Stimulated activated CD4-positive, alpha-beta T cell treated with anti-CD3 and anti-CD28 coated beads, Interleukin-12 subunit alpha, Interleukin-12 subunit beta, amount 100 ng/mL, for 24 hours (primary cell): ENCODE measurements at regions not wholly inside any gene's neighbourhood (a gene's known extent, or its start where the extent isn't known, plus 50 kb on each side); places are given as distances from the start of the nearest gene placed in this dataset.
"Not testable (repeated sequence)": the region's sequence is repeated elsewhere in the genome, so short reads cannot be mapped to it uniquely, and the experiment has no call there.

Experiments used
- DNase-seq, 2 experiments: peaks; one replicate each; pipeline ENCODE4 v3.0.0-alpha.2; 2020; ENCODE audit warnings: low read depth in 2 of 2

DNA sequence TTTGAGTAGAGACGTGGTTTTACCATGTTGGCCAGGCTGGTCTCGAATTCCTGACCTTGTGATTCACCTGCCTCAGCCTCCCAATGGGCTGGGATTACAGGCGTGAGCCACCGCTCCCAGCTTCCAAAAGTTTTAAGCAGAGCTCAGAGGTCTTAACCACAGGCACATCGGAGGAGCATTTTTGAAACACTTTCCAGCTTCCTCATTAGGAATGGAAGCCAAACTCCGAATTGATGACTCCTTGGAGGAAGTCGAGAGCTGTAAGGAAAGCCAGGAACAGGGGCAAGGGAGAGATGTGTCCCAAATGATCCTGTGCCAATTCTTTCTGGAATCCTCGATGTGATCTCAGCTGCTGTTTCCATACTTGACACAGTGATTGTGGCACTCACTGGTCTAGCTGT is 56.2 kb upstream of the CCZ1B start:
- DNase-seq, result not testable (repeated sequence)

DNA sequence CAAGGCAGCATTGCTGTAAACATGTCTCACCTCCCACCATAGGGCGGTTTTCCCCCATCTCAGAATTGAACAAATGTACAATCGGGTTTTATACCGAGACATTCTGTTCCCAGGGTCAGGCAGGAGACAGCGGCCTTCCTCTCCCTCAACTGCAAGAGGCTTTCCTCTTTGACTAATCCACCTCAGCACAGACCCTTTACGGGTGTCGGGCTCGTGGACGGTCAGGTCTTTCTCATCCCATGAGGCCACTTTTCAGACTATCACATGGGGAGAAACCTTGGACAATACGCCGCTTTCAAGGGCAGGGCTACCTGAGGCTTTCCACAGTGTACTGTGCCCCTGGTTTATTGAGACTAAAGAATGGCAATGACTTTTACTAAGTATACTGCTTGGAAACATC is 57.7 kb upstream of the CCZ1B start:
- DNase-seq, result not testable (repeated sequence)

DNA sequence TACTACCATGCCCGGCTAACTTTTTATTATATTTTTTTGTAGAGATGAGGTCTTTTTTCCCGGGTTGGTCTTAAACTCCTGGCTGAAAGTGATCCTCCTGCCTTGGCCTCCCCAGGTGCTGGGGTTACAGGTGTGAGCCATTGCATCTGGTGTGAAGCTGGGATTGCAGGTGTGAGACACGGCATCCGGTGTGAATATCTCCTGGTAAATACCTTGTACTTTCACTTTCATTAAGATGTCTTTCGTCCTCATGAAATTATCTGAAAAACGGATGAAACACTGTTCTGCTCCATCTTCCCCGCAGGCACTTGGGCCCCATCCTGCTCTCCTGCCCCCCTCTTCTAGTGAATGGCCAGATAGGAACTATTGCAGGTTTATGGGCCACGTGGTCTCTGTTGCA is 60.1 kb upstream of the CCZ1B start:
- DNase-seq, result no peak

DNA sequence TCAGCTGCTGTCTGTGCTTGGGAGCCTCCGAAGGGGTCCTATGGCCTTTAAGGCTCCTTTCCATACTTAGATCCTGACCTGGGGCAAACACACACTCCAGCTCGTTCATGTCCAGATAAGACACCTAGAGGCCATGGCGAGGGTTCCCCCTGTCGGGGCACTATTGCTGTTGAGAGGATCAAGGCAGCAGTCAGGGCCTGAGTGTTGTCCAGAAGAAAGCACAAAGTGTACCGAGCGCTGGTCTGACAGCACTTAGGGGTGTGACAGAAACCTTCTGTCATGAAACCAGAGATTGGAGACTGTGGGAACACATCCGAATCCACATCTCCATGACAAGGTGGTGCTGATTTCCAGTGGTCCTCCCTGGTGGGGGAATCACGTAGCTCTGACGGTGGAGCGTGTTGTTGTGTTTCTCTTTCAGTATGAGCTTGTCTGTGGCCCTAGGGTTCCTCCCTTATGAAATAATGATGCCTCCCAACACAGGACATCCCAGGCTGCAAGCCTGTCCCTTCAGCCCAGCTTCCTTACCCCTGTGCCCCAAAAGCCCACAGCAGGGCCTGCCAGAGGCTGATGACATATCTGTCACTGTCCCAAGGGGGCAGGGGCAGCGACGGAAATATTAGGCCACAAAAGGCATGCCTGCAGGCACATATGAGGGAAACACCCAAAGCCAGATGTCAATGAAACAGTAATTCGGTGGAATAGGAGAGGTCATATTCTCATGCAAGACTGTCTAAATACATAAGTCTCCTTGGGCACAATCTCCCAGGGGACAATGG is 62.4 kb upstream of the CCZ1B start:
- not testable (repeated sequence) for DNase-seq

DNA sequence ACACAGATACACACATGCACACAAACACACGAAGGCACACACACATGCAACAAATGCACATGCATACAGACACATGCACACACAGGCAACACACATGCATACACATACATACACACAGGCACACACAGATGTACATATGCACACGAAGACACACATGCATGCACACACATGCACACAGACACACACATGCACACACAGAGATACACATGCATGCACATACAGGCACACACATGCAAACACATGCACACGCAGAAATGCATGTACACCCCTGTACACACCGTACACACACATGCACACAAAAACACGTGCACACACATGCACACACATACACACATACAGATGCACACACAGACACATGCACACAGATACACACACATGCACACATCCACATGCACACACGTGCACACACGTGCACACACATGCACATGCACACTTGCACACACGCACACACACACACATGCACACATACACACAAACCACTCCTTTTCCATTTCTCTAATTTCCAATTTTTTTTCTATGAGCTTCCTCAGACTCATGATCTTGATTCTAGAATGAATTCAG is 63.3 kb upstream of the CCZ1B start:
- no peak for DNase-seq

DNA sequence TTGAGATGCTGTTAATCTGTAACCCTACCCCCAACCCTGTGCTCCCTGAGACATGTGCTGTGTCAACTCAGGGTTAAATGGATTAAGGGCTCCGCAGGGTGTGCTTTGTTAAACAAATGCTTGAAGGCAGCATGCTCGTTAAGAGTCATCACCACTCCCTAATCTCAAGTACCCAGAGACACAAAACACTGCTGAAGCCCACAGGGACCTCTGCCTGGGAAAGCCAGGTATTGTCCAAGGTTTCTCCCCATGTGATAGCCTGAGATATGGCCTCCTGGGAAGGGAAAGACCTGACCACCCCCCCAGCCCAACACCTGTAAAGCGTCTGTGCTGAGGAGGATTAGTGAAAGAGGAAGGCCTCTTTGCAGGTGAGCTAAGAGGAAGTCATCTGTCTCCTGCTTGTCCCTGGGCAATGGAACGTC is 76.0 kb upstream of the CCZ1B start:
- not testable (repeated sequence) for DNase-seq

DNA sequence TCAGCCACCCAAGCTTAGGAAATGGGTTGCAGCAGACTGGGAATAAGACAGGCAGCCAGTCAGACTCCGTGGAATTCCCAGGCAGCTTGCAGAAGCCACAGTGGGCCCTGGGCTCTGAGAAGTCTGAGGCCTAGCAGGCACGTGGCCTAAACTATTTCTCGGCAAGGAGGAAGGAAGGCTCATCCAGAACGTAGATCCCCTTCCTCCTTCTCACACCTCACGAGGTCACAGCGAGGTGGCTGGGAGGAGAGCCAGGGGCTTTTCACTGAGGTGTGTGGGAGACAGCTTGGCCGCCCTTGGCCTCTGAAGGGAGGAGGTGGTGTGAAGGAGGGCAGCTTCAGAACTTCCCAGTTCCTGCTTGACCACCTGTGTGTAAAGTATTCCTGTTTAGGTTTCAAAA is 77.2 kb upstream of the CCZ1B start:
- not testable (repeated sequence) for DNase-seq

DNA sequence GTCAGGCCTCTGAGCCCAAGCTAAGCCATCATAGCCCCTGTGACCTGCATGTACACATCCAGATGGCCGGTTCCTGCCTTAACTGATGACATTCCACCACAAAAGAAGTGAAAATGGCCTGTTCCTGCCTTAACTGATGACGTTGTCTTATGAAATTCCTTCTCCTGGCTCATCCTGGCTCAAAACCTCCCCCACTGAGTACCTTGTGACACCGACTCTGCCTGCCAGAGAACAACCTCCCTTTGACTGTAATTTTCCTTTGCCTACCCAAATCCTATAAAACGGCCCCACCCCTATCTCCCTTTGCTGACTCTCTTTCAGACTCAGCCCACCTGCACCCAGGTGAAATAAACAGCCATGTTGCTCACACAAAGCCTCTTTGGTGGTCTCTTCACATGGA is 77.7 kb upstream of the CCZ1B start:
- DNase-seq, result not testable (repeated sequence)

DNA sequence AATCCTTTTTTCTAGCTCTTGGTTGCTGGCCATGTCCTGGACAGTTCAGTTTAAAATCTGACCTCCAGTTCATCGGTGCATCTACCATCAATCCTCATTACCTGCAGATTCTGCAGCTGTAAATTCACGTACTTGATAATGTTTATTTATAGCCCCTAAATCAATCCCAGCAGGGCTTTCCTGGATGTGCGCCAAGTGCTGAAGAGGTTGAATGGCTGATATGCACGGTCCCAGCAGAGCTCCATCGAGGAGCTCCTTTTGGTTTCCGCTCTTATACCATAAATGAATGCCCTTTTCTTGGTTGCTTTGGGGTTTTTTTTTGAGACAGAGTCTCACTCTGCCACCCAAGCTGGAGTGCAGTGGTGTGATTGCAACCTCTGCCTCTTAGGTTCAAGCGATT is 91.2 kb upstream of the CCZ1B start:
- no peak for DNase-seq

DNA sequence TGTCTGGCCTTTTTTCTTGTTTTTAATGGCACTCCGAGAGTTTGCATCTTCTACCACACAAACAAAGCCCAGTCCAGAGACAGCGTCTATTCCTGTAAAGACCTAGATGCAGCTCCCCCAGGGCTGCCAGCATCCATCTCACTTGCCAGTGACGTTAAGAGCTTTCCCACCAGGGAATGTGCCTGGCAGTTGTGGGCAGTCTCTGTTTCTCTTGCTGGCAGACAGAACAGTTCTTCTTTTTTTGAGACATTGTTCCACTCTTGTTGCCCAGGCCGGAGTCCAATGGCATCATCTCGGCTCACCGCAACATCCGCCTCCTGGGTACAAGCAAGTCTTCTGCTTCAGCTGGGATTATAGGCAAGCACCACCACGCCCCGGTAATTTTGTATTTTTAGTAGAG is 93.1 kb upstream of the CCZ1B start:
- DNase-seq, result not testable (repeated sequence)

DNA sequence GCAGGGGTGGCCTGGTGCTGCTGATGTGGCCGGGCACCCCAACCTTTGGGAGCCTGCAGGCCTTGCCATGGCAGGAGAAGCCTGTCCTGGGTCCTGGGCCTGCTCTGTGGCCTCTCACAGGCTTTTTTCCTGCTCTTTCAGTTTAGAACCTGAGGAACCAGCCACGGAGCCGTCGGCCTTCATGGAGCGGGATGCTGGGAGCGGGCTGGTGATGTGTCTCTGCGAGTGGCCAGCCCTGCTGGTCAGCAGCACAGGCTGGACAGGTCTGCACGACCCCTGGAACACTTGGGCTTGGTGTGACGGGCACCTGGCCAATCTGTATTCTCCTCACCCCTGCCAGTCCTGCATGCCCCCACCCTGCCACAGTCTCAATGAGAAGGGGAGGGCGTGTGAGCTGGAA is 98.4 kb upstream of the CCZ1B start:
- not testable (repeated sequence) for DNase-seq

DNA sequence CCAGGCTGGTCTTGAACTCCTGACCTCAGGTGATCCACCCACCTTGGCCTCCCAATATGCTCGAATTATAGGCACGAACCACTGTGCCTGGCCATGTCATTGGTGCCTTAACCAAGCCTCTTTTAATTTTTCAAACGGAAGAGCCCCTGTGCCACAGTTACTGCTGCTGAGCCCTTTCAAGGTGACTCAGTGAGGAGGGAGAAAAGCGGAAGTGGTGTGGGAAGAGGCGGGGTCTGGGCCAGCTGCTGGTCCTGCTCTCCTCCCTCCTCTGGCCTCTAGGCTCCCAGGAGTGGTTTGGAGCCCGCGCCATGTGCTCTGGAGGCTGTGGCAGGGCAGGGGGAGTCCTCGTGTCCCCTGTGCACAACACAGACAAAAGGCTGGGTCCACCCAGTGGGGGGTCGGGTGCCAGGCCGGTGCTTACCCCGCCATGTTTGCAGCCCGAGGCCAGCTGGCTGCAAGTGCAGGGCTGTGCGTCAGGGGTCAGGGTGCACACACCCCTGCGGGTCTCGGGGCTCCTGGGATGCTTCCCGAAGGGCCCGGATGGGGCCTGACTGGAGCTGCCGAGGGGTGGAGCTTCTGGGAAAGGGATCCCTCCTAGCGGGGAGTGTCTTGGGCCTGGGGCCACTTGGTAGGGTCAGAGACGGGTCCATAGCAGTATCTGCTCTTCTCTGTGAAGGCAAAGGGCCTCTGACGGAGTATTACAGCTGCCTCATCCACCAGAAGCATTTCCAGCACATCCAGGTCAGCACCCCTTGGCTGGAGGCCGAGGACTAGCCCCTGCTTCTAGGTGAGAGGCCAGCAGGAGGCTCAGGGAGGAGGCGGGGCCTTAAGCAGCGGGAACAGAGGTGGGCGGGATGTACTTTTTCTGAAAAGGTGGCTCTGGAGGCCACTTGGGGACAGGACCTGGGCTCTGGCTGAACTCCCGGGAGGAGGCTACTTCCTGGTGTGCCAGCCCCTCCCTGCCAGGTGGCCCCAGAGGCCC is 100.4 kb upstream of the CCZ1B start:
- not testable (repeated sequence) for DNase-seq

DNA sequence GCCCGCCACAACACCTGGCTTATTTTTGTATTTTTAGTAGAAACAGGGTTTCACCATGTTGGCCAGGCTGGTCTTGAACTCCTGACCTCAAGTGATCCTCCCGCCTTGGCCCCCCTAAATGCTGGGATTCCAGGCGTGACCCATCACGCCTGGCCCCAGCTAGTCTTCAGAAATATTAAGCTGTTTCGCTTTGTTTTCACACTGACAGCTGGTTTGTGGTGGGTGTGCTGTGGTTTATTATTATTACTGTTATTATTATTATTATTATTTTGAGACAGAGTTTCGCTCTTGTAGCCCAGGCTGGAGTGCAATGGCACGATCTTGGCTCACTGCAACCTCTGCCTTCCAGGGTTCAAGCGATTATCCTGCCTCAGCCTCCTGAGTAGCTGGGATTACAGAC is 101.6 kb upstream of the CCZ1B start:
- not testable (repeated sequence) for DNase-seq

DNA sequence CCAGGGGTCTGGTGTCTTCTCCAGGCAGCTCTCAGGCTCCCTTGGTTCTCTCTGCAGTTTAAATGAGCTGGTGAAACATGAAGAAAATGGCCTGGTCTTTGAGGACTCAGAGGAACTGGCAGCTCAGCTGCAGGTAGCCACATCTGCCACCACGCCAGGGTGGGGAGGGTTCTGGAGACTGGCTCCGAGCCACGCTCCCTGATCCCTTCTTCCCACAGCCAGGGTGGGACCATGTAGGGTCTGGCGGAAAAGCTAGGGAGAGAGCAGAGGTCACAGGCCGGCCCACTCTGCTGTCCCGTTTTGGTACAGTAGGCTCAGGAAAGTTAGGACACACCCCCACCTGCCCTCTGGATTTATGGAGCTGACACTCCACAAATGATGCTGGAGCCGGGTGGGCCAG is 103.5 kb upstream of the CCZ1B start:
- DNase-seq, result not testable (repeated sequence)

DNA sequence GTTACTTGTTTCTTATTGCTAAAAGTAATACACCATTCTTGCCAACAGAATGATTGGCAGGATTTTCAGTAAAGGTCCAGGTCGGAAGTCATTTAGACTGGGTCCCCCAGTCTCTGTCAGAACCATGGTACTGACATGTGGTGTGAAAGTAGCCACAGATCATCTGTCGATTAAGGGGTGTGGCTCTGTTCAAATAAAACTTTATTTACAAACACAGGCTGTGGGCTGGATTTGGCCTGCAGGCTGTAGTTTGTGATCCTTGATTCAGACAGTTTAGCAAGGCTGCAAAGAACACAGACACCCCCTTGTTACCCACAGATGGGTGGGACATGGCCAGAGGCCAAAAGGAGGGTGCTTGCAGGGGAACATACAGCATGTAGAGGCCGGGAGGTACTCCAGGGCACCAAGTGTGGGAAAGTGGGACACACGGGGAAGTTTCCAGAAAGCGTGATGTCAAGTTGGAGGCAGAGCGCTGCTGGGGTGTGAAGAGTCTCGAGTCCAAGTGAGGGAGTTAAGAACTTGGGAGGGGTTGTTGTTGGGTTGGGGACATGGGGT is 104.1 kb upstream of the CCZ1B start:
- not testable (repeated sequence) for DNase-seq

DNA sequence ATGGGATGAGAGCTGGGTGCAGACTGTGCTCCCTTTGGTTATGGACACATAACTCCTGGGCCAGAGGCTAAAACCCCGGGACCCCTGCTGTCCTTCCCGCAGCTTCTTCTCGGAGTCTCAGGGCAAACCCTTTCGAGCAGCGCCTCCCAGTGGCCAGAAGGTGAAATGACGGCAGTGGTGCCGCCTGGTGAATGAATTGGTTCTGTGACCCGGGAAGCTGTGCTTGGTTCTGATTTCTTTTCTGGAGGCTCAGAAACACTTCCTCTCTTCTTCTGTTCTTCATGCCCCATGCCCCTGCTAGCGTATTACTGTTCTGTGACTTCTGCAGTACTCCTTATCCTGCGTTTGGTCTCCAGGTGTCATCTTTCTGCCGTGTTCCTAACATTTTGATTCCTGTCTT is 104.7 kb upstream of the CCZ1B start:
- DNase-seq, result peak in 1 of 2 experiments; percentile 33

DNA sequence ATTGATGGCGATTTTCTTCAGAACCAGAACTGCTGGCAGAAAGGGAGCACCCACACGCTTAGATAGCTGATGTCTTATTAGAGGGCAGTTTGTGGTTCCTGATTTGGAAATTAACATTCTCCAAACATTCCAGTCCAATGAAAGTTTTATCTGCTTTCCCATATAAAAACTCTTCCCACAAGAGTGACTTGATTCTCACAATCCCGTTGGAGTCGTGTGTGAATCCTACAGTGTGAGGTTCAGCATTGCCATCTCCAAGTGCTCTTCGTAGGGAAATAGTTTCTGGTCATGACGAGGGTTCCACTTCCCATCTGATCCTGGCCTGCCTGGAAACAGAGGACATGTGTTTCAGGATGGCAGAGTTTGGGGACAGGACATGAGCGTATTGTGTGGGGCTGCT is 105.4 kb upstream of the CCZ1B start:
- DNase-seq, result not testable (repeated sequence)

DNA sequence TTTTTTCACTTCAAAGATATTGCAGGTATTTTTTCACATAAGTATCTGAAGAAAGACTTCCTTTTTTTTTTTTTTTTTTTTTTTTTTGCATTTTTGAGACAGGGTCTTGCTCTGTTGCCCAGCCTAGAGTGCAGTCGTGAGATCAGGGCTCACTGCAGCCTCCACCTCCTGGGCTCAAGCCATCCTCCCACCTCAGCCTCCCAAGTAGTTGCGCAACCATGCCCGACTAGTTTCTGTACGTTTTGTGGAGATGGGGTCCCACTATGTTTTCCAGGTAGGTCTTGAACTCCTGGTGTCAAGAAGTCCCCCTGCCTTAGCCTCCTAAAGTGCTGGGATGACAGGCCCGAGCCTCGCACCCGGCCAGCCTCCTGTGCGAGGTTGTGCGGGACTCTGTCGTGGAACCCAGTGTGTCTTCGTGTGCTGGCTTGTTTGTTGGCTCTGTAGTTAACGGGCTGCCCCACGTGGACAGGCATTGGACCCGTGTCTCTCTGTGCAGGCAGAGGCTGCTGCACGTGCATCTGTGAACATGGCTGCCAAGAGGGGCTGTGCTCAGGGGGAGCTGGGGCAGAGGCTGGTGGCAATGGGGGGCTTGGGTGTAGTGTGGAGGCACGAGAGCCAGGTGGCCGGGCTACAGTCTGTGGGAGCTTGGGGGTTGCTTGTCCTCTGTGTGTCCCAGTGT is 108.0 kb upstream of the CCZ1B start:
- DNase-seq, result not testable (repeated sequence)

DNA sequence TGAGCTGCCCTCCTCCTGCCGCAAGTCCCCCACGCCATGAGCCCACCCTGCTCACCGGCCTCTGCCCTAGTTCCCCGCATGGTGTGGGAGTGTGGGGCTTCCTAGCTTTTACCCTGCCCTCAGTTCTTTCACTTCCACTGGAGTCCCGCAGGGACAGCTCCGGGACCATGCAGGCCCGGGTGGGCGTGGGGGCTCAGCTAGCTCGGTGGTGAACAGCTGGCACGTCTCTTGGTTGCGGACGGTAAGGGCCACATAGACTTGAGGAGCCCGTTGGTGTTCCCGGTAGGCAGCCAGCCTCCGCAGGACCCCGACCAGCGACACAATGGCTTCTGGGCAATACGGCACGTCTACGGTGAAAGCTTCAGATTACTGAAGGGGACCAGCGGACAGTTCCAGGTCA is 108.9 kb upstream of the CCZ1B start:
- DNase-seq, result no peak

DNA sequence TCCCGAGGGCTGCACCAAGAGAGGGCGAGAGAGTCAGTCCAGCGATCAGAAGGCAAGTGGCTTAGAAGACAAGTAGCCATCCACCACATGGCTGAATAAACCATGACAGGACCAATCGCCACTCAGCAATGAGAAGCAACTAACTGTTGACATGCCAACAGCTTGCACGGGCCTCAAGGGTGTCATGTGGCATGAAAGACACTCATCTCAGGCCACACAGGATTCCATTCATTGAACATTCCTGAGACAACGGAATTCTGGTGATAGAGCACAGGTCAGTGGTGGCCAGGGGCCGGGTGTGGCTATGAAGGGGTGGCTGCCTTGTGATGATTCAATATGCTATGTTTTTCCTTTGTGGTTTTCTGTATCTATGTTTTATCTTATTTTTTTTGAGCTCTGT is 110.6 kb upstream of the CCZ1B start:
- not testable (repeated sequence) for DNase-seq

DNA sequence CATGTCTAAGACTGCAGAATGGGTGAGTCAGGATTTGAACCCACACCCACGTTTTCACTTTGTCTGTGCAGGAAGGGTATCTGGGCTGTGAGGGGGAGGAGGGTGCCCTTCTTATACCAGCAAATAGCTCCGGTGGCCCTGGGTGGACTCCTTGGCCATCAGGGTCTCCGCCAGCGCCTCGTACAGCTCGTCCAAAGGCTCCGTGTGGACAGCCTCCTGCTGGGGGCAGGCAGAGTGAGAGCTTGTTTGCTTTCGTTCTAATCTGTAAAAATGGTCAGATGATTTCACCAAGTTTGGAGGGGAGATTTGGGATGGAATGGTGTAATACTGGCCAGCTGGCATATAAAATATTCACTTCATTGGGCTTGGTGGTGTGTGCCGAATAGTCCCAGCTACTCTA is 111.7 kb upstream of the CCZ1B start:
- DNase-seq, result not testable (repeated sequence)
